Neutrophil (primary cell): ENCODE measurements at regions not wholly inside any gene's neighbourhood (a gene's known extent, or its start where the extent isn't known, plus 50 kb on each side); places are given as distances from the start of the nearest gene placed in this dataset.

ENCODE experiments used
- H3K27ac ChIP-seq: fragments of 200-600 bp; sonication (generic); 2 replicates; pipeline ENCODE4 v1.5.1; 2016; ENCODE audit warnings: mild to moderate bottlenecking, moderate library complexity
- H3K27me3 ChIP-seq: fragments of 200-600 bp; sonication (generic); 2 replicates; pipeline ENCODE4 v1.6.0; 2016; ENCODE audit warnings: mild to moderate bottlenecking
- H3K36me3 ChIP-seq: fragments of 200-600 bp; sonication (generic); 2 replicates; pipeline ENCODE4 v1.5.1; 2017
- H3K4me1 ChIP-seq, 2 experiments: fragments of 200-600 bp in 1 of 2; sonication (generic) in 1 of 2; 1 replicate in 1 of 2; 2 replicates in 1 of 2; pipeline versions ENCODE4 v1.5.1 to v1.6.1; 2013 to 2016; ENCODE audit warnings: low read depth in 1 of 2, low read length in 1 of 2, mild to moderate bottlenecking in 1 of 2, moderate library complexity in 1 of 2; ENCODE audit not compliant: control insufficient read depth in 1 of 2, insufficient read depth in 1 of 2
- H3K4me3 ChIP-seq, 2 experiments: fragments of 200-600 bp in 1 of 2; sonication (generic) in 1 of 2; 1 replicate in 1 of 2; 2 replicates in 1 of 2; pipeline ENCODE4 v1.5.1; 2013 to 2016; ENCODE audit warnings: low read depth in 1 of 2, low read length in 1 of 2, mild to moderate bottlenecking in 1 of 2, moderate library complexity in 1 of 2
- H3K9me3 ChIP-seq: fragments of 200-600 bp; sonication (generic); 2 replicates; pipeline ENCODE4 v1.5.1; 2016
- TF ChIP-seq, protein P1 (sequence below): fragments of 200-600 bp; sonication (generic); IDR thresholded peaks from 2 replicates; pipeline ENCODE4 v1.5.1; 2016; ENCODE audit warnings: antibody characterized with exemption

GRCh38 chr10:120650705-120651399 is 193.8 kb downstream of the PLPP4 start:
- no peaks in the 10 kb centered on the region for H3K36me3 ChIP-seq
- no peaks in the 10 kb centered on the region for H3K4me1 ChIP-seq
- H3K9me3 ChIP-seq, result no peaks in the 10 kb centered on the region
- no peaks in the 10 kb centered on the region for H3K27me3 ChIP-seq
- H3K27ac ChIP-seq, result no peak overlapping the region
- TF ChIP-seq, protein P1, sequence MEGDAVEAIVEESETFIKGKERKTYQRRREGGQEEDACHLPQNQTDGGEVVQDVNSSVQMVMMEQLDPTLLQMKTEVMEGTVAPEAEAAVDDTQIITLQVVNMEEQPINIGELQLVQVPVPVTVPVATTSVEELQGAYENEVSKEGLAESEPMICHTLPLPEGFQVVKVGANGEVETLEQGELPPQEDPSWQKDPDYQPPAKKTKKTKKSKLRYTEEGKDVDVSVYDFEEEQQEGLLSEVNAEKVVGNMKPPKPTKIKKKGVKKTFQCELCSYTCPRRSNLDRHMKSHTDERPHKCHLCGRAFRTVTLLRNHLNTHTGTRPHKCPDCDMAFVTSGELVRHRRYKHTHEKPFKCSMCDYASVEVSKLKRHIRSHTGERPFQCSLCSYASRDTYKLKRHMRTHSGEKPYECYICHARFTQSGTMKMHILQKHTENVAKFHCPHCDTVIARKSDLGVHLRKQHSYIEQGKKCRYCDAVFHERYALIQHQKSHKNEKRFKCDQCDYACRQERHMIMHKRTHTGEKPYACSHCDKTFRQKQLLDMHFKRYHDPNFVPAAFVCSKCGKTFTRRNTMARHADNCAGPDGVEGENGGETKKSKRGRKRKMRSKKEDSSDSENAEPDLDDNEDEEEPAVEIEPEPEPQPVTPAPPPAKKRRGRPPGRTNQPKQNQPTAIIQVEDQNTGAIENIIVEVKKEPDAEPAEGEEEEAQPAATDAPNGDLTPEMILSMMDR, result no peak
- H3K4me3 ChIP-seq, result no peak overlapping the region

GRCh38 chr10:120656107-120656506 is 195.1 kb upstream of the WDR11 start:
- H3K9me3 ChIP-seq, result no peaks in the 10 kb centered on the region
- TF ChIP-seq, protein P1, result no peak
- no peaks in the 10 kb centered on the region for H3K27me3 ChIP-seq
- no peak overlapping the region for H3K27ac ChIP-seq
- H3K4me1 ChIP-seq, result no peaks in the 10 kb centered on the region
- H3K36me3 ChIP-seq, result no peaks in the 10 kb centered on the region
- H3K4me3 ChIP-seq, result no peak overlapping the region

- H3K4me3 ChIP-seq, result no peak overlapping the region
- no peaks in the 10 kb centered on the region for H3K4me1 ChIP-seq
- TF ChIP-seq, protein P1, result no peak
- no peak overlapping the region for H3K27ac ChIP-seq
- no peaks in the 10 kb centered on the region for H3K36me3 ChIP-seq
- no peaks in the 10 kb centered on the region for H3K27me3 ChIP-seq
- no peaks in the 10 kb centered on the region for H3K9me3 ChIP-seq
Measured at GRCh38 chr10:120657371-120657770, 193.8 kb upstream of the WDR11 start.

DNA sequence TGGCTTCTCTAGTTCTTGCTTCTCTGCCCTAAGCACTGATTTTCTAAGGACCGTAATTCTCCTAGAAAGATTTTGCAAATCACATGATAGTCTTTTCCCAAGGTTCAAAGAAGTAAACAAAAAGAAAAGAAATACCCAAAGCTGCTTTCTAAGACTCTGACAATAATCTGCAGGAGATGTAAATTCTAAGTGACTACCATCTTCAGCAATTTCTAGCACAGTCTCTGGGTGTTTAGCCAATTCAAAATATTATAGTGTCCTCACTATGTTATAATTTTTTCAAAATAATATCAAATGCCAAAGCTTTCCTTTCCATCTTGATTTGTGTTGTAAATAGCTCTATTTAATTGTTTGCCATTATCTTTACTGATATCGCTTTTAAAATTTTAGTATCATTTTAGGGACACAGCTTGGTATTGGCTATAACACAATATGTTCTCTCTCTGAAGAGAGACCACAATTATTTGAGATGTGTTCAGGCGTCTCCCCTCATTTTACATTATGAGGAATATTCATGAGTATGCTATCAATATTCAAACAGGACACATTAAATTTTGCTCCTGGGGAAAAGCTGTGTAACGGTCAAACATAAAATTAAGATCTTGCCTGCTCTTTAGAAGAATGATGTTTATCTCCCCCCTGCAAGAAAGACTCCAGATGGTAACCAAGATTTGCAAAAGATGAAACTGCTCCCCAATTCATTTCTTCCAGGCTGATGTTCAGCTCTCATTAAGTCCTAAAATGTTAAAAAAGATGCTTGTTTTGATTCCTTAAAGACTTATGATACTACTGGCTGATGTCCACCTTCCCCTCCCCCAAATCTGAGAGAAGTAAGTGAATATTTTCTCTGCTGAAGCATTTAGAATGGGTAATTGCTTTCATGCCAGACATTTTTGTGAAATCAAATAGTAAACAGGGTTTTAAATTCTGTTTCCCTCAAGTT is 191.9 kb upstream of the WDR11 start:
- H3K9me3 ChIP-seq, result no peaks in the 10 kb centered on the region
- no peak overlapping the region for H3K4me3 ChIP-seq
- no peaks in the 10 kb centered on the region for H3K27me3 ChIP-seq
- H3K4me1 ChIP-seq, result no peaks in the 10 kb centered on the region
- H3K27ac ChIP-seq, result no peak overlapping the region
- TF ChIP-seq, protein P1, result no peak
- H3K36me3 ChIP-seq, result no peaks in the 10 kb centered on the region

DNA sequence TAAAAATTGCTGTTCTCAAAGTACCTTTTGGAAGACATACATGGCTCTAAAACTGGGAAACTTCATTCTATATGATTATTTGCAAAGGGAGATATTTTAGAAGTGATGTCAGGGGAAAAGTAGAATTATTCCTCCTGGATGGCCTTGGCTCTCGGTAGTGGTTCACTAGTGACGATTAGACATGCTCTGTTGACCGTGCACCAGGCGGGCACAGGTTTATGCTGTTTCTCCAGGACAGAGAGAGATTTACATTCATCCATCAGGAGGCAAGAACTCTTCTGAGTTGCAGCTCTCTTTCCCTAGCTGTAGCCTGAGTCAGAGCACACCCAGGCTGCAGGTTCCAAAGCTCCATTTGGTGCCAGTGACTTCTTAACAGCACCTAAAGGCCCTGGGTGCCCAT is 184.9 kb upstream of the WDR11 start:
- TF ChIP-seq, protein P1, result no peak
- Histone ChIP-seq H3K36me3 (no peaks in the 10 kb centered on the region), H3K4me3 (no peak overlapping the region), H3K4me1 (no peaks in the 10 kb centered on the region), H3K27ac (no peak overlapping the region), H3K9me3 (no peaks in the 10 kb centered on the region), H3K27me3 (no peaks in the 10 kb centered on the region)
